ENCODE measurements at regions not wholly inside any gene's neighbourhood (a gene's known extent, or its start where the extent isn't known, plus 50 kb on each side); places are given as distances from the start of the nearest gene placed in this dataset.
"Not testable (repeated sequence)": the region's sequence is repeated elsewhere in the genome, so short reads cannot be mapped to it uniquely, and the experiment has no call there.

GRCh38 chr15:53189860-53190259 lies 399.7 kb upstream of the ONECUT1 start:
- Histone ChIP-seq H3K9me3 (peaks cover 0 to 4% (median 0%) of the 10 kb centered on the region in 12 donors), H3K4me3 (no peak overlapping the region), H3K4me1 (no peaks in the 10 kb centered on the region), H3K27me3 (no peaks in the 10 kb centered on the region), H3K27ac (no peak overlapping the region), H3K36me3 (no peaks in the 10 kb centered on the region)
- intact Hi-C loops (cut with DNase I), result loop anchor here in 2 of 10 donors (10.0 kb wide), 1 partner anchor 405 kb away; no protein-coding TSS in a partner anchor
- no peak for DNase-seq
- TF ChIP-seq CTCF (IDR thresholded peaks at IDR 0.05), result no peak
- TF ChIP-seq POLR2A (IDR thresholded peaks at IDR 0.05), result no peak
- ATAC-seq, result no peak
- 57 to 67% (median 63%) methylated on average over 4 of the region's 4 CpGs for WGBS, 4 donors

- intact Hi-C loops (cut with DNase I), result not testable (repeated sequence)
These were observed 393.3 kb upstream of the ONECUT1 start for GRCh38 chr15:53183449-53183848.

GRCh38 chr15:53171571-53171970 lies 381.4 kb upstream of the ONECUT1 start:
- no peak for ATAC-seq
- intact Hi-C loops (cut with DNase I), result no loop called here
- no peak overlapping the region for H3K4me3 ChIP-seq
- no peaks in the 10 kb centered on the region for H3K36me3 ChIP-seq
- H3K4me1 ChIP-seq, result no peaks in the 10 kb centered on the region
- TF ChIP-seq POLR2A (IDR thresholded peaks at IDR 0.05) (no peak), CTCF (IDR thresholded peaks at IDR 0.05) (no peak)
- H3K27me3 ChIP-seq, result no peaks in the 10 kb centered on the region
- DNase-seq, result no peak
- H3K9me3 ChIP-seq, result no peaks in the 10 kb centered on the region
- no peak overlapping the region for H3K27ac ChIP-seq
- 65 to 73% (median 67%) methylated on average over 1 of the region's 1 CpG for WGBS, 4 donors

More at GRCh38 chr15:53183449-53183848, 393.3 kb upstream of the ONECUT1 start:
- not testable (repeated sequence) for H3K27me3 ChIP-seq, ATAC-seq, H3K36me3 ChIP-seq, H3K4me3 ChIP-seq, H3K27ac ChIP-seq, H3K4me1 ChIP-seq, DNase-seq
- H3K9me3 ChIP-seq, result peaks cover 0 to 16% (median 0%) of the 10 kb centered on the region in 12 donors
- WGBS, 4 donors, result 83 to 91% (median 87%) methylated on average over 9 of the region's 9 CpGs

- H3K27ac ChIP-seq, result no peak overlapping the region
- H3K4me3 ChIP-seq, result no peak overlapping the region
- intact Hi-C loops (cut with DNase I), result no loop called here
- H3K27me3 ChIP-seq, result no peaks in the 10 kb centered on the region
- WGBS, 4 donors, result 66 to 74% (median 72%) methylated on average over 2 of the region's 2 CpGs
- H3K4me1 ChIP-seq, result no peaks in the 10 kb centered on the region
- H3K9me3 ChIP-seq, result no peaks in the 10 kb centered on the region
- H3K36me3 ChIP-seq, result no peaks in the 10 kb centered on the region
- DNase-seq (no peak), ATAC-seq (no peak)
- no peak for TF ChIP-seq CTCF (IDR thresholded peaks at IDR 0.05)
- no peak for TF ChIP-seq POLR2A (IDR thresholded peaks at IDR 0.05)
These were observed 376.6 kb upstream of the ONECUT1 start for GRCh38 chr15:53166684-53167201.
